ENCODE measurements at regions not wholly inside any gene's neighbourhood (a gene's known extent, or its start where the extent isn't known, plus 50 kb on each side); places are given as distances from the start of the nearest gene placed in this dataset.
A peak's percentile ranks its signal among the peaks of the same experiment; 100 is the strongest.

GRCh38 chr7:26076691-26077090 is 75.3 kb upstream of the NFE2L3 start:
- Histone ChIP-seq H3K27ac (ENCODE audit: low read depth, low read length) (no peak overlapping the region), H2BK15ac (replicated peaks; ENCODE audit: low read depth) (no peak overlapping the region), H3K79me1 (ENCODE audit: low read length) (no peaks in the 10 kb centered on the region), H3K4me2 (ENCODE audit: low read length) (no peak overlapping the region), H3K9ac (ENCODE audit: low read length) (no peak overlapping the region), H3K4me1 (ENCODE audit: control insufficient read depth, low read depth, low read length) (peaks cover 7% of the 10 kb centered on the region), H3K27me3 (ENCODE audit: insufficient read depth, low read length, poor library complexity) (no peaks in the 10 kb centered on the region), H3K79me2 (ENCODE audit: control insufficient read depth, insufficient read depth, low read length) (no peaks in the 10 kb centered on the region), H2AK5ac (ENCODE audit: low read length) (no peak overlapping the region), H2BK5ac (ENCODE audit: low read length) (no peak overlapping the region), H3K56ac (ENCODE audit: low read length) (no peak overlapping the region), H4K5ac (ENCODE audit: low read length) (no peak overlapping the region), H3K18ac (ENCODE audit: low read length) (no peak overlapping the region), H3K36me3 (ENCODE audit: control insufficient read depth, insufficient read depth, low read length) (no peaks in the 10 kb centered on the region), H3K4ac (ENCODE audit: low read depth, low read length) (no peak overlapping the region), H3K23ac (ENCODE audit: low read length) (no peak overlapping the region), H3K4me3 (ENCODE audit: low read length) (no peak overlapping the region), H4K8ac (ENCODE audit: low read depth, low read length) (no peak overlapping the region), H2BK120ac (ENCODE audit: low read depth, low read length) (no peak overlapping the region)
- WGBS (ENCODE audit: extremely low coverage, insufficient coverage, low lambda C conversion rate): no CpG with 5 or more reads among the region's 6 CpGs
- DNase-seq: no peak

DNA sequence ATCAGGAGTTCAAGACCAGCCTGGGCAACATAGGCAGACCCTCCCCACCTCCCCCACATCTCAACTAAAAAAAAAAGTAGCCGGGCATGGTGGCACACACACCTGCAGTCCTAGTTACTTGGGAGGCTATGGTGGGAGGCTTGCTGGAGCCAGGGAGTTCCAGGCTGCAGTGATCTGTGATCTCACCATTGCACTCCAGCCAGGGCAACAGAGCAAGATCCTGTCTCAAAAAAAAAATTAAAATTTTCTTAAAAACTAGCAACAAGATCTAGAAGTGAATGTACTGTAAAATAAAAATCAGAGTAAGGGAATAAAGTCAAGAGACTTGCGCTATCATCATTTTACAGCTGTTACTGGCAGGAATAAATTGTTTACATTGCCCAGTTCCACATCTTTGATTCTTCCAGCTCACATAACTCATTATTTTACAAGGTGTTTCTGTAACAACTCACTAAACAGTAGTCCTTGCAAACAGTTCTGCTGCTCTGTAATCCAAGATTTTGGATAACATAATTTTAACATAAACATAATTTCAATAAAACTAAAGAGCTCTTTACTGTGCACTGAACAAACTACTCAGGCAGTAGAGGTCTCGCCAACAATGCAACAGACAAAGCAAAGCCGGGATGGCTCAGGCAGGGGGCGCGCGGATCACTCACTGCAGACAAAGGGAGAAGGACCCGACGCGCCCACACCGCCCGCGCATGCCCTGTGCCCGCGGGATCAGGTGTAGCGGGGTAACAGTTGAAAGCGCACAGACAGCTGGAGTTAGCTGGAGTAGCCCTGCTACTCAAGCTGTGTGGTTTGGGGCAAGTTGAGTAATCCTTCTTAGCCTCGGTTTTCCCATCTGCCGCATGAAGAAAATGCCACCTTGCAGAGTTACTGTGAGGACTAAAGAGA is 73.3 kb upstream of the NFE2L3 start:
- H3K27ac ChIP-seq (ENCODE audit: low read depth, low read length): no peak overlapping the region
- H3K36me3 ChIP-seq (ENCODE audit: control insufficient read depth, insufficient read depth, low read length): no peaks in the 10 kb centered on the region
- no peak overlapping the region for H2AK5ac ChIP-seq (ENCODE audit: low read length)
- H3K27me3 ChIP-seq (ENCODE audit: insufficient read depth, low read length, poor library complexity): no peaks in the 10 kb centered on the region
- no CpG with 5 or more reads among the region's 19 CpGs for WGBS (ENCODE audit: extremely low coverage, insufficient coverage, low lambda C conversion rate)
- H2BK5ac ChIP-seq (ENCODE audit: low read length): no peak overlapping the region
- no peak overlapping the region for H3K18ac ChIP-seq (ENCODE audit: low read length)
- no peak overlapping the region for H3K9ac ChIP-seq (ENCODE audit: low read length)
- no peak overlapping the region for H2BK15ac ChIP-seq (replicated peaks; ENCODE audit: low read depth)
- no peak overlapping the region for H3K23ac ChIP-seq (ENCODE audit: low read length)
- no peak overlapping the region for H3K4me2 ChIP-seq (ENCODE audit: low read length)
- no peak overlapping the region for H4K8ac ChIP-seq (ENCODE audit: low read depth, low read length)
- no peak overlapping the region for H3K4ac ChIP-seq (ENCODE audit: low read depth, low read length)
- no peaks in the 10 kb centered on the region for H3K79me1 ChIP-seq (ENCODE audit: low read length)
- no peaks in the 10 kb centered on the region for H3K4me1 ChIP-seq (ENCODE audit: control insufficient read depth, low read depth, low read length)
- no peak overlapping the region for H3K56ac ChIP-seq (ENCODE audit: low read length)
- H3K79me2 ChIP-seq (ENCODE audit: control insufficient read depth, insufficient read depth, low read length): no peaks in the 10 kb centered on the region
- H2BK120ac ChIP-seq (ENCODE audit: low read depth, low read length): no peak overlapping the region
- no peak overlapping the region for H4K5ac ChIP-seq (ENCODE audit: low read length)
- peak; percentile 82 for DNase-seq
- H3K4me3 ChIP-seq (ENCODE audit: low read length): no peak overlapping the region

GRCh38 chr7:26081638-26082037 is 70.4 kb upstream of the NFE2L3 start:
- Histone ChIP-seq H3K79me1 (ENCODE audit: low read length) (no peaks in the 10 kb centered on the region), H4K8ac (ENCODE audit: low read depth, low read length) (no peak overlapping the region), H2AK5ac (ENCODE audit: low read length) (no peak overlapping the region), H2BK120ac (ENCODE audit: low read depth, low read length) (no peak overlapping the region), H3K4me1 (ENCODE audit: control insufficient read depth, low read depth, low read length) (no peaks in the 10 kb centered on the region), H3K4ac (ENCODE audit: low read depth, low read length) (no peak overlapping the region), H3K56ac (ENCODE audit: low read length) (no peak overlapping the region), H3K4me3 (ENCODE audit: low read length) (no peak overlapping the region), H3K36me3 (ENCODE audit: control insufficient read depth, insufficient read depth, low read length) (no peaks in the 10 kb centered on the region), H2BK15ac (replicated peaks; ENCODE audit: low read depth) (no peak overlapping the region), H3K4me2 (ENCODE audit: low read length) (no peak overlapping the region), H3K9ac (ENCODE audit: low read length) (no peak overlapping the region), H3K79me2 (ENCODE audit: control insufficient read depth, insufficient read depth, low read length) (no peaks in the 10 kb centered on the region), H3K23ac (ENCODE audit: low read length) (no peak overlapping the region), H3K27ac (ENCODE audit: low read depth, low read length) (no peak overlapping the region), H4K5ac (ENCODE audit: low read length) (no peak overlapping the region), H3K27me3 (ENCODE audit: insufficient read depth, low read length, poor library complexity) (no peaks in the 10 kb centered on the region), H2BK5ac (ENCODE audit: low read length) (no peak overlapping the region), H3K18ac (ENCODE audit: low read length) (peak overlapping the region; percentile 3)
- no CpG with 5 or more reads among the region's 2 CpGs for WGBS (ENCODE audit: extremely low coverage, insufficient coverage, low lambda C conversion rate)
- peak; percentile 67 for DNase-seq

- Histone ChIP-seq H3K4me3 (ENCODE audit: low read length) (no peak overlapping the region), H3K4me2 (ENCODE audit: low read length) (no peak overlapping the region), H3K36me3 (ENCODE audit: control insufficient read depth, insufficient read depth, low read length) (no peaks in the 10 kb centered on the region), H3K4me1 (ENCODE audit: control insufficient read depth, low read depth, low read length) (no peaks in the 10 kb centered on the region), H3K56ac (ENCODE audit: low read length) (no peak overlapping the region), H2BK5ac (ENCODE audit: low read length) (no peak overlapping the region), H3K18ac (ENCODE audit: low read length) (no peak overlapping the region), H3K4ac (ENCODE audit: low read depth, low read length) (no peak overlapping the region), H3K27me3 (ENCODE audit: insufficient read depth, low read length, poor library complexity) (no peaks in the 10 kb centered on the region), H2AK5ac (ENCODE audit: low read length) (no peak overlapping the region), H2BK15ac (replicated peaks; ENCODE audit: low read depth) (no peak overlapping the region), H3K79me1 (ENCODE audit: low read length) (no peaks in the 10 kb centered on the region), H3K27ac (ENCODE audit: low read depth, low read length) (no peak overlapping the region), H4K5ac (ENCODE audit: low read length) (no peak overlapping the region), H3K23ac (ENCODE audit: low read length) (no peak overlapping the region), H2BK120ac (ENCODE audit: low read depth, low read length) (no peak overlapping the region), H3K79me2 (ENCODE audit: control insufficient read depth, insufficient read depth, low read length) (no peaks in the 10 kb centered on the region), H3K9ac (ENCODE audit: low read length) (no peak overlapping the region), H4K8ac (ENCODE audit: low read depth, low read length) (no peak overlapping the region)
- no peak for DNase-seq
- WGBS (ENCODE audit: extremely low coverage, insufficient coverage, low lambda C conversion rate): no CpG with 5 or more reads among the region's 2 CpGs
These were observed 68.9 kb upstream of the NFE2L3 start for GRCh38 chr7:26083113-26083512.

DNA sequence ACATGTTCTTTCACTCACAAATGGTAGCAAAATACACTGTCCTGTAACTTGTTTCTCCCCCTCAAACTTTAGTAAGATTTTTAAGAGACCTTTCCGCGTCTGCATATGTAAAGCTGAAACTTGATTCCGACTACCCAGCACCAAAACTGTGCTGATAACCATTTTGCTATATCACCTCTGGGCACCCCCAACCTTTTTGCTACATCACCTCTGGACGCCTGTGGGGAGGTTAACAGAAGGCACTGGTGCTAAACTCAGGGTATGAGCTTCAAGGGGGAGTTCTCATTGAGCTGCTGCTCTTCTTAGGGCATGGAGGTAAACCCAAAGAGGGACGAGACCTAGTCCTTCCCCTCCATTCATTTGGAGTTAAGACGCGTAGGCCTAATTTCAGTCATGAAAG is 67.6 kb upstream of the NFE2L3 start:
- no peak for DNase-seq
- no peak overlapping the region for H3K27ac ChIP-seq (ENCODE audit: low read depth, low read length)
- no peaks in the 10 kb centered on the region for H3K4me1 ChIP-seq (ENCODE audit: control insufficient read depth, low read depth, low read length)
- no peaks in the 10 kb centered on the region for H3K36me3 ChIP-seq (ENCODE audit: control insufficient read depth, insufficient read depth, low read length)
- H3K9ac ChIP-seq (ENCODE audit: low read length): no peak overlapping the region
- WGBS (ENCODE audit: extremely low coverage, insufficient coverage, low lambda C conversion rate): no CpG with 5 or more reads among the region's 7 CpGs
- H2BK120ac ChIP-seq (ENCODE audit: low read depth, low read length): no peak overlapping the region
- H3K79me1 ChIP-seq (ENCODE audit: low read length): no peaks in the 10 kb centered on the region
- no peak overlapping the region for H4K5ac ChIP-seq (ENCODE audit: low read length)
- no peak overlapping the region for H3K56ac ChIP-seq (ENCODE audit: low read length)
- no peak overlapping the region for H3K18ac ChIP-seq (ENCODE audit: low read length)
- H3K23ac ChIP-seq (ENCODE audit: low read length): no peak overlapping the region
- H2BK5ac ChIP-seq (ENCODE audit: low read length): no peak overlapping the region
- no peaks in the 10 kb centered on the region for H3K27me3 ChIP-seq (ENCODE audit: insufficient read depth, low read length, poor library complexity)
- H3K79me2 ChIP-seq (ENCODE audit: control insufficient read depth, insufficient read depth, low read length): no peaks in the 10 kb centered on the region
- H4K8ac ChIP-seq (ENCODE audit: low read depth, low read length): no peak overlapping the region
- no peak overlapping the region for H2BK15ac ChIP-seq (replicated peaks; ENCODE audit: low read depth)
- no peak overlapping the region for H2AK5ac ChIP-seq (ENCODE audit: low read length)
- H3K4ac ChIP-seq (ENCODE audit: low read depth, low read length): no peak overlapping the region
- H3K4me2 ChIP-seq (ENCODE audit: low read length): no peak overlapping the region
- no peak overlapping the region for H3K4me3 ChIP-seq (ENCODE audit: low read length)

- no peak for DNase-seq
- no peaks in the 10 kb centered on the region for H3K79me2 ChIP-seq (ENCODE audit: control insufficient read depth, insufficient read depth, low read length)
- no peak overlapping the region for H2BK5ac ChIP-seq (ENCODE audit: low read length)
- H4K5ac ChIP-seq (ENCODE audit: low read length): no peak overlapping the region
- H3K23ac ChIP-seq (ENCODE audit: low read length): no peak overlapping the region
- H2BK120ac ChIP-seq (ENCODE audit: low read depth, low read length): no peak overlapping the region
- no peak overlapping the region for H3K9ac ChIP-seq (ENCODE audit: low read length)
- no peak overlapping the region for H2AK5ac ChIP-seq (ENCODE audit: low read length)
- no peaks in the 10 kb centered on the region for H3K27me3 ChIP-seq (ENCODE audit: insufficient read depth, low read length, poor library complexity)
- no peak overlapping the region for H3K56ac ChIP-seq (ENCODE audit: low read length)
- peaks cover 1% of the 10 kb centered on the region for H3K4me1 ChIP-seq (ENCODE audit: control insufficient read depth, low read depth, low read length)
- H3K36me3 ChIP-seq (ENCODE audit: control insufficient read depth, insufficient read depth, low read length): no peaks in the 10 kb centered on the region
- no peak overlapping the region for H3K4ac ChIP-seq (ENCODE audit: low read depth, low read length)
- no peaks in the 10 kb centered on the region for H3K79me1 ChIP-seq (ENCODE audit: low read length)
- no peak overlapping the region for H3K27ac ChIP-seq (ENCODE audit: low read depth, low read length)
- no peak overlapping the region for H3K4me2 ChIP-seq (ENCODE audit: low read length)
- H3K18ac ChIP-seq (ENCODE audit: low read length): no peak overlapping the region
- no peak overlapping the region for H2BK15ac ChIP-seq (replicated peaks; ENCODE audit: low read depth)
- H3K4me3 ChIP-seq (ENCODE audit: low read length): no peak overlapping the region
- no CpG with 5 or more reads among the region's 7 CpGs for WGBS (ENCODE audit: extremely low coverage, insufficient coverage, low lambda C conversion rate)
- H4K8ac ChIP-seq (ENCODE audit: low read depth, low read length): no peak overlapping the region
These were observed 66.2 kb upstream of the NFE2L3 start for GRCh38 chr7:26085771-26086170.
